K562 (cell line): ENCODE measurements at regions not wholly inside any gene's neighbourhood (a gene's known extent, or its start where the extent isn't known, plus 50 kb on each side); places are given as distances from the start of the nearest gene placed in this dataset.

ENCODE experiments used
- ASH1L ChIP-seq: fragments of 450-650 bp; IDR thresholded peaks from 2 replicates; pipeline ENCODE4 v1.6.1; 2018; ENCODE audit warnings: borderline replicate concordance, mild to moderate bottlenecking, low read depth; ENCODE audit not compliant: partially characterized antibody
- CBFA2T2 ChIP-seq: fragments of 450-650 bp; conservative IDR thresholded peaks from 2 replicates; pipeline ENCODE4 v1.6.1; 2017; ENCODE audit warnings: mild to moderate bottlenecking
- CREM ChIP-seq: IDR thresholded peaks from 2 replicates; pipeline ENCODE4 v1.6.1; 2014; ENCODE audit warnings: antibody characterized with exemption, low read depth
- ELF1 ChIP-seq: fragments of 200-800 bp; sonication (Bioruptor generic); IDR thresholded peaks from 2 replicates; pipeline ENCODE4 v1.6.1; 2016; ENCODE audit warnings: missing genetic modification characterization, missing compliant biosample characterization
- FOSL1 ChIP-seq: fragments of 200-800 bp; sonication (Bioruptor generic); conservative IDR thresholded peaks from 2 replicates; pipeline ENCODE4 v1.6.1; 2016; ENCODE audit warnings: missing genetic modification characterization, missing compliant biosample characterization
- HDAC6 ChIP-seq: IDR thresholded peaks from 2 replicates; pipeline ENCODE4 v1.6.1; 2012; ENCODE audit warnings: low read depth, mild to moderate bottlenecking, control low read depth, inconsistent platforms, low read length, moderate library complexity
- MCM5 ChIP-seq: fragments of 450-650 bp; IDR thresholded peaks from 2 replicates; pipeline ENCODE4 v1.6.1; 2016; ENCODE audit warnings: low read depth
- POLR3A ChIP-seq: IDR thresholded peaks from 2 replicates; pipeline ENCODE4 v1.6.1; 2011; ENCODE audit warnings: borderline replicate concordance, mild to moderate bottlenecking, moderate library complexity; ENCODE audit not compliant: insufficient read length, insufficient read depth; ENCODE audit errors: extremely low read depth
- RHOXF2B ChIP-seq: fragments of 250-450 bp; sonication (Bioruptor Pico); conservative IDR thresholded peaks from 2 replicates; pipeline ENCODE4 v1.5.1; 2021
- SETDB1 ChIP-seq: IDR thresholded peaks from one replicate; pipeline ENCODE4 v1.6.1; 2012; ENCODE audit warnings: low read length, control low read depth, inconsistent platforms
- TAF15 ChIP-seq: fragments of 200-400 bp; formaldehyde crosslinking; IDR thresholded peaks from 2 replicates; pipeline ENCODE4 v1.6.1; 2017; ENCODE audit warnings: mild to moderate bottlenecking, low read depth, low read length, moderate library complexity
- TCF7L2 ChIP-seq: fragments of 150-350 bp; IDR thresholded peaks from 2 replicates; pipeline ENCODE4 v1.6.1; 2016; ENCODE audit warnings: low read depth, mild to moderate bottlenecking, low read length, moderate library complexity
- UBTF ChIP-seq, 2 experiments: IDR thresholded peaks; 2 replicates each; pipeline ENCODE4 v1.6.1; 2012; ENCODE audit warnings: improper control_type of control experiment in 2 of 2, low read depth in 2 of 2, low read length in 2 of 2, borderline replicate concordance in 1 of 2
- ZKSCAN8 ChIP-seq: fragments of 200-800 bp; sonication (Bioruptor generic); IDR thresholded peaks from 2 replicates; pipeline ENCODE4 v1.6.1; 2016; ENCODE audit warnings: missing genetic modification characterization, missing compliant biosample characterization
- ZNF76 ChIP-seq: fragments of 250-450 bp; sonication (Bioruptor Pico); IDR thresholded peaks from 2 replicates; pipeline ENCODE4 v1.4.0; 2020; ENCODE audit warnings: mild to moderate bottlenecking, moderate library complexity, borderline replicate concordance
- TF ChIP-seq, protein P1 (sequence below): fragments of 200-400 bp; formaldehyde crosslinking; IDR thresholded peaks from 2 replicates; pipeline ENCODE4 v1.6.1; 2017; ENCODE audit warnings: mild to moderate bottlenecking, low read depth, low read length, moderate library complexity

- TF ChIP-seq, protein P1, sequence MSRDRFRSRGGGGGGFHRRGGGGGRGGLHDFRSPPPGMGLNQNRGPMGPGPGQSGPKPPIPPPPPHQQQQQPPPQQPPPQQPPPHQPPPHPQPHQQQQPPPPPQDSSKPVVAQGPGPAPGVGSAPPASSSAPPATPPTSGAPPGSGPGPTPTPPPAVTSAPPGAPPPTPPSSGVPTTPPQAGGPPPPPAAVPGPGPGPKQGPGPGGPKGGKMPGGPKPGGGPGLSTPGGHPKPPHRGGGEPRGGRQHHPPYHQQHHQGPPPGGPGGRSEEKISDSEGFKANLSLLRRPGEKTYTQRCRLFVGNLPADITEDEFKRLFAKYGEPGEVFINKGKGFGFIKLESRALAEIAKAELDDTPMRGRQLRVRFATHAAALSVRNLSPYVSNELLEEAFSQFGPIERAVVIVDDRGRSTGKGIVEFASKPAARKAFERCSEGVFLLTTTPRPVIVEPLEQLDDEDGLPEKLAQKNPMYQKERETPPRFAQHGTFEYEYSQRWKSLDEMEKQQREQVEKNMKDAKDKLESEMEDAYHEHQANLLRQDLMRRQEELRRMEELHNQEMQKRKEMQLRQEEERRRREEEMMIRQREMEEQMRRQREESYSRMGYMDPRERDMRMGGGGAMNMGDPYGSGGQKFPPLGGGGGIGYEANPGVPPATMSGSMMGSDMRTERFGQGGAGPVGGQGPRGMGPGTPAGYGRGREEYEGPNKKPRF: no peak
- TF ChIP-seq POLR3A (no peak), ELF1 (tag) (no peak; the same call in none of the 2 replicates), UBTF (IDR thresholded peaks at IDR 0.05; ENCODE audit: borderline replicate concordance in 1 of 2, low read depth in 2 of 2, low read length in 2 of 2) (no peak), TCF7L2 (no peak), CREM (peak; percentile 85), MCM5 (no peak), ASH1L (peak; percentile 85), ZNF76 (CRISPR knock-in tag) (no peak), TAF15 (no peak), CBFA2T2 (peak; percentile 74), HDAC6 (no peak), RHOXF2B (CRISPR knock-in tag) (0 out of 2 replicates have a peak, but pooled peaks have one; percentile 48), ZKSCAN8 (CRISPR knock-in tag) (no peak), SETDB1 (no peak), FOSL1 (no peak)
Observed at GRCh38 chr9:94165592-94166235, 81.5 kb downstream of the PTPDC1 start (continued).
